GM23338 (cell line): ENCODE measurements at regions not wholly inside any gene's neighbourhood (a gene's known extent, or its start where the extent isn't known, plus 50 kb on each side); places are given as distances from the start of the nearest gene placed in this dataset.

ENCODE experiments used
- ATAC-seq: fragments of 200-7000 bp; cut with Tn5 transposase; 3 replicates; pipeline ENCODE4 v1.9.1; 2020
- DNase-seq: peaks from one replicate; pipeline ENCODE4 v3.0.0-alpha.2; 2015; ENCODE audit warnings: low spot score
- H2AFZ ChIP-seq: fragments of 200-600 bp; sonication (generic); 2 replicates; pipeline ENCODE4 v1.8.0; 2016; ENCODE audit warnings: antibody characterized with exemption, mild to moderate bottlenecking, moderate library complexity
- H3F3A ChIP-seq: fragments of 200-600 bp; sonication (generic); replicated peaks from 2 replicates; pipeline ENCODE4 v1.8.0; 2017; ENCODE audit warnings: antibody characterized with exemption, mixed run types, low read depth
- H3K27ac ChIP-seq: fragments of 200-600 bp; sonication (generic); 2 replicates; pipeline ENCODE4 v1.6.1; 2016; ENCODE audit warnings: low read depth
- H3K27me3 ChIP-seq: fragments of 200-600 bp; sonication (generic); 2 replicates; pipeline ENCODE4 v1.8.0; 2016; ENCODE audit warnings: mild to moderate bottlenecking, mixed run types, moderate library complexity; ENCODE audit not compliant: insufficient read depth
- H3K36me3 ChIP-seq: fragments of 200-600 bp; sonication (generic); 2 replicates; pipeline ENCODE4 v1.8.0; 2016; ENCODE audit warnings: mild to moderate bottlenecking; ENCODE audit not compliant: insufficient read depth
- H3K4me1 ChIP-seq: fragments of 200-600 bp; sonication (generic); 2 replicates; pipeline ENCODE4 v1.8.0; 2016; ENCODE audit warnings: mild to moderate bottlenecking, moderate library complexity; ENCODE audit not compliant: insufficient read depth
- H3K4me2 ChIP-seq: fragments of 200-600 bp; sonication (generic); 2 replicates; pipeline ENCODE4 v1.7.1; 2017; ENCODE audit warnings: mixed run types
- H3K4me3 ChIP-seq: fragments of 200-600 bp; sonication (generic); 2 replicates; pipeline ENCODE4 v1.6.1; 2016; ENCODE audit warnings: mixed run types
- H3K79me2 ChIP-seq: fragments of 200-600 bp; sonication (generic); replicated peaks from 2 replicates; pipeline ENCODE4 v1.8.0; 2017; ENCODE audit warnings: mild to moderate bottlenecking; ENCODE audit not compliant: insufficient read depth
- H3K9me2 ChIP-seq: fragments of 200-600 bp; sonication (generic); 2 replicates; pipeline ENCODE4 v1.8.0; 2017; ENCODE audit not compliant: insufficient read depth
- H4K20me1 ChIP-seq: fragments of 200-600 bp; sonication (generic); replicated peaks from 2 replicates; pipeline ENCODE4 v1.8.0; 2017; ENCODE audit warnings: mild to moderate bottlenecking; ENCODE audit not compliant: insufficient read depth
- H3K27ac Mint-ChIP-seq: 2 replicates; pipeline ENCODE4 v1.8.0; 2020; ENCODE audit warnings: inconsistent platforms, mild to moderate bottlenecking, moderate library complexity, mixed read lengths
- H3K27me3 Mint-ChIP-seq: 3 replicates; pipeline ENCODE4 v1.8.0; 2022; ENCODE audit warnings: low read depth, mild to moderate bottlenecking, moderate library complexity, mixed read lengths, inconsistent platforms; ENCODE audit not compliant: insufficient read depth, poor library complexity
- H3K36me3 Mint-ChIP-seq: 3 replicates; pipeline ENCODE4 v1.8.0; 2021; ENCODE audit warnings: low read depth, mild to moderate bottlenecking, inconsistent platforms, moderate library complexity, mixed read lengths
- H3K4me1 Mint-ChIP-seq: 3 replicates; pipeline ENCODE4 v1.8.0; 2020; ENCODE audit warnings: mild to moderate bottlenecking, inconsistent platforms, mixed read lengths
- H3K4me3 Mint-ChIP-seq: 3 replicates; pipeline ENCODE4 v1.8.0; 2021; ENCODE audit warnings: moderate library complexity, mild to moderate bottlenecking, inconsistent platforms, mixed read lengths
- H3K9me3 Mint-ChIP-seq: 3 replicates; pipeline ENCODE4 v1.8.0; 2020; ENCODE audit warnings: moderate library complexity, mild to moderate bottlenecking, inconsistent platforms, mixed read lengths
- CREB1 ChIP-seq: fragments of 250-450 bp; sonication (Bioruptor Pico); IDR thresholded peaks from 2 replicates; pipeline ENCODE4 v1.5.0; 2020; ENCODE audit warnings: low read depth, mild to moderate bottlenecking, moderate library complexity
- CTCF ChIP-seq, 2 experiments: fragments of 200-600 bp in 1 of 2; sonication (generic) in 1 of 2; conservative IDR thresholded peaks; 2 replicates each; pipeline versions ENCODE4 v1.5.1 to v1.6.1; 2016 to 2017; ENCODE audit warnings: antibody characterized with exemption in 2 of 2, low read depth in 2 of 2, mild to moderate bottlenecking in 2 of 2, moderate library complexity in 1 of 2
- ETS1 ChIP-seq: IDR thresholded peaks from 2 replicates; pipeline ENCODE4 v1.6.1; 2016; ENCODE audit warnings: antibody characterized with exemption
- EZH2 ChIP-seq: fragments of 200-600 bp; sonication (generic); IDR thresholded peaks from one replicate; pipeline ENCODE4 v1.8.0; 2017; ENCODE audit warnings: antibody characterized with exemption, mild to moderate bottlenecking, low read depth; ENCODE audit not compliant: unreplicated experiment
- EZH2phosphoT487 ChIP-seq: fragments of 200-600 bp; sonication (generic); IDR thresholded peaks from one replicate; pipeline ENCODE4 v1.8.1; 2018; ENCODE audit warnings: antibody characterized with exemption; ENCODE audit not compliant: unreplicated experiment
- JUNB ChIP-seq: IDR thresholded peaks from one replicate; pipeline ENCODE4 v1.6.1; 2016; ENCODE audit warnings: antibody characterized with exemption; ENCODE audit not compliant: unreplicated experiment
- NANOG ChIP-seq: IDR thresholded peaks from 2 replicates; pipeline ENCODE4 v1.6.1; 2016; ENCODE audit warnings: antibody characterized with exemption, borderline replicate concordance
- POLR2AphosphoS5 ChIP-seq: IDR thresholded peaks from 2 replicates; pipeline ENCODE4 v1.6.1; 2016; ENCODE audit warnings: antibody characterized with exemption, low read depth
- REST ChIP-seq: IDR thresholded peaks from one replicate; pipeline ENCODE4 v1.6.1; 2018; ENCODE audit warnings: antibody characterized with exemption; ENCODE audit not compliant: unreplicated experiment
- STAT1 ChIP-seq: IDR thresholded peaks from one replicate; pipeline ENCODE4 v1.6.1; 2016; ENCODE audit warnings: antibody characterized with exemption; ENCODE audit not compliant: unreplicated experiment
- ZNF114 ChIP-seq: fragments of 250-450 bp; sonication (Bioruptor Pico); IDR thresholded peaks from 2 replicates; pipeline ENCODE4 v1.5.0; 2020; ENCODE audit warnings: mild to moderate bottlenecking, moderate library complexity
- ZNF331 ChIP-seq: fragments of 250-450 bp; sonication (Bioruptor Pico); IDR thresholded peaks from 2 replicates; pipeline ENCODE4 v1.5.0; 2020; ENCODE audit warnings: low read depth, mild to moderate bottlenecking, moderate library complexity
- ZNF462 ChIP-seq: fragments of 250-450 bp; sonication (Bioruptor Pico); IDR thresholded peaks from 2 replicates; pipeline ENCODE4 v1.5.0; 2020; ENCODE audit warnings: mild to moderate bottlenecking, moderate library complexity

GRCh38 chr2:220930271-220931076, 641.6 kb downstream of the EPHA4 start:
- Mint-ChIP-seq H3K27me3 (peaks cover 4% of the 10 kb centered on the region), H3K4me1 (no peaks in the 10 kb centered on the region), H3K4me3 (no peak overlapping the region), H3K27ac (no peak overlapping the region), H3K9me3 (peaks cover 44% of the 10 kb centered on the region), H3K36me3 (peaks cover 34% of the 10 kb centered on the region)
- no peaks in the 10 kb centered on the region for H3K4me1 ChIP-seq
- no peaks in the 10 kb centered on the region for H3K79me2 ChIP-seq
- no peak overlapping the region for H3K4me2 ChIP-seq
- ATAC-seq: no peak
- H3K9me2 ChIP-seq: no peaks in the 10 kb centered on the region; the same call in 1 of the 2 replicates
- peaks cover 4% of the 10 kb centered on the region; the same call in 1 of the 2 replicates for H3K36me3 ChIP-seq
- H3F3A ChIP-seq: no peaks in the 10 kb centered on the region
- TF ChIP-seq ZNF331: no peak
- no peak for TF ChIP-seq NANOG
- TF ChIP-seq STAT1: no peak
- no peak for TF ChIP-seq CTCF (conservative IDR thresholded peaks at IDR 0.05; ENCODE audit: low read depth in 2 of 2)
- TF ChIP-seq REST: no peak
- no peak for TF ChIP-seq ZNF114 (CRISPR knock-in tag)
- TF ChIP-seq POLR2AphosphoS5: no peak
- no peak for TF ChIP-seq ZNF462
- no peak for TF ChIP-seq EZH2phosphoT487
- no peak for TF ChIP-seq ETS1
- TF ChIP-seq CREB1: no peak
- TF ChIP-seq JUNB: no peak
- TF ChIP-seq EZH2: no peak
- no peak overlapping the region for H2AFZ ChIP-seq
- H4K20me1 ChIP-seq: no peaks in the 10 kb centered on the region
- H3K27me3 ChIP-seq: no peaks in the 10 kb centered on the region
- no peak for DNase-seq
- no peak overlapping the region for H3K27ac ChIP-seq
- H3K4me3 ChIP-seq: no peak overlapping the region
